ENCODE measurements at regions not wholly inside any gene's neighbourhood (a gene's known extent, or its start where the extent isn't known, plus 50 kb on each side); places are given as distances from the start of the nearest gene placed in this dataset.
"Not testable (repeated sequence)": the region's sequence is repeated elsewhere in the genome, so short reads cannot be mapped to it uniquely, and the experiment has no call there.

DNA sequence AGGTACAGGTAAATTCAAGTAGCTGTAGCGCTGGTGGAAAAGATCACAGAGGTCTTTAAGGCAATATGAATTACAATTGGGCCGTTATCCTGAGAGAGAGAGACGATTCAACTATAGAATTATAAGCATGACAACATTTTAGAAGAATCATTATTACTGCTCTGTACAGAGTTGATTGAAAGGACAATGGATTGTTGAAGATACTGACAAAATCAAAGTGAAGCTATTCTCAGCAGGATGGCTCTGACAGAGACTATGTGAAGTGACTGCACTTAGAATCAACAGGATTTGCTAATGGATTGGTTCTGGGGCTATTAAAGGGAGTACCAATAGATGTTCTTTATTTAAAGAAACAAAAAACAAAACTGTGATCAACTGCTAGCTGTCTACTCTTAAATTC, 634.8 kb upstream of the GRM3 start:
- DNase-seq, result no peak

DNA sequence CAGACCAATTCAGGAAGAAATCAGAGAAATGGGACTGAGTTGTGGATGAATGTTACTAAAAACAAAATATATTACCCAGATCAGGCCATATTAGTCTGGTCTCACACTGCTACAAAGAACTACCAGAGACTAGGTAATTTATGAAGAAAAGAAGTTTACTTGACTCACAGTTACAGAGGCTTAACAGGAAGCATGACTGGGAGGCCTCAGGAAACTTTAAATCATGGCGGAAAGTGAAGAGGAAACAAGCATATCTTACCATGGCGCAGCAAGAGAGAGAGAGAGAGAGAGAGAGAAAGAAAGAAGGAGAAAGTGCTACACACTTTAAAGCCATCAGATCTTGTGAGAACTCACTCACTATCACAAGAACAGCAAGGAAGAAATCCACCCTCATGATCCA, 636.8 kb upstream of the GRM3 start:
- no peak for DNase-seq

- no peak for DNase-seq
Measured at GRCh38 chr7:86002858-86003257, 640.9 kb upstream of the GRM3 start.

GRCh38 chr7:85997515-85997914, 646.2 kb upstream of the GRM3 start:
- no peak for DNase-seq

DNA sequence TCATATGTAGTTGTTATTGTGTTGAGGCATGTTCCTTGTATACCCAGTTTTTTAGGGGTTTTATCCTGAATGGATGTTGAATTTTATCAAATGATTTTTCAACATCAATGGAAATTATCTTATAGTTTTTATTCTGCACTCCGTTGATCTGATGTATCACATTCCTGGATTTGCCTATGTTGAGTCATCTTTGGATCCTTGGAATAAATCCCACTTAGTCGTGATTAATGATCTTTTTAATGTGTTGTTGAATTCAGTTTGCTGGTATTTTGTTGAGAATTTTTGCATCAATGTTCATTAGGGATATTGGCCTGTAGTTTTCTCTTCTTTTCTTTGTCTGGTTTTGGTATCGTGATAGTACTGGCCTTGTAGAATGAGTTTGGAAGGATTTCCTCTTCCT, 648.6 kb upstream of the GRM3 start:
- no peak for DNase-seq

DNA sequence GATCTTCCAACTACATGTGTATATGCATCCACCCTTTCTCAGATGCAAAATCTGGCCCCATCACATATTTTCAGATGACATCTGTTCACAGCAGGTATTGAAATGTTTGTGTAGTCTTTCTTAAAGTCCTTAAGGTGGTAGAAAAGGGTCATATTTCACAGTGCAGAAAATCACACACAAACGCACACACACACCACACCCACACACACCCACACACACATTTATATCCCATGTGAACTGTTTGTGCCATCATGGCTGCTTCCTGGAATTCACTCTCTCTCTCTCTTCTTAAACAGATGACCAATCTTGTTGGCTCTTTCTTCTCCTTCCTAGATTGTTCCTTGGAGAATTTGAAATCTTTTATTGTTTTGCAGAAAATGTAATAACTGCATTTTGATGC, 663.0 kb upstream of the GRM3 start:
- no peak for DNase-seq

- no peak for DNase-seq
Measured at GRCh38 chr7:85974176-85974575, 669.5 kb upstream of the GRM3 start.

DNA sequence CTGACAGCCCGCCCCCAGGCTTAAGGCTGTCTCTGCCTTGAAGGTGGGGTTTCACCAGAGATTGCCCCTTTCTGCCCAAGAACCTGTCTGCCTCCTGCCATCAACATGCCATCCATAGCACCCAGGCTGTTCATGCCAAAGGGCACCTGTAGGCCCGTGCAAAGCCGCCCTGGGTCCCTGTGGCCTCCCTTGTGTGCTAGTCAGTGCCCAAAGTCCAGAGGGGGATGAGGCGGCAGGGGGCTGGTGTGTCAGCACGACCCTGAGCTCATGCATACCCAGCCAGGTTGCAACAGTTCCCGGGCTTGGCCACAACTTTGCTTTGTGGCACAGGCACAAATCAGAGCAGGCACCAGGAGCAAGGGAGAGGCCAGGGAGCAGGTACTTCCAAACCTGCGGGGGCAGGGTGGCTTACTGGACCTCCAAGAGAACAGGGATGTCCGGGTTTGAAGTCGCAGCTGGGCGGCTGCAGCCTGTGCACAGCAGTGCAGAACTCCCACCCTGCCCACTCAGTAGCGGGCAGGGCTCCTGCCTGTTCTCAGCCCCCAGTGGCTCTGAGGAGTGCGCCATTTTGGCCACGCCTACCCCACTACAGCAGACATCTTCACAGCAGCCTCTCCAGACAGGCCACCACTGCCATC, 671.1 kb upstream of the GRM3 start:
- DNase-seq, result no peak

DNA sequence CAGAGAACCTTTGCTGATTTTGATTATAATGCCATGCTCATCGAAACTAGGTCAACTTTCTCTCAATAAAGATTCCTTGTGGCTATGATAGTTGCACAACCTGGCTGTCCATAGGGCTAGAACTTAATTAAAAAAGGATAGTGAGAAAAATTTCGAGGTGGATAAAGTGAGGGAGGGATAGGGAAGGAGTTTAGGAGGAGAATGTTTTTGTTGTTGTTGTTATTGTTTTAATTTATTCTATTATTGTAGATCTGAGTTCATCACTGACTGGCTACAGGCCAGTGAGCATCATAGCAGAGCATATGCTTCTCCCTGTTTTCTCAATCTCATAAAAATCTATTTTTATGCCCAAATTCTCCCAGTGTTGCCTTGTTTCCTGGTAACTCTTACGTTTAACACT, 688.7 kb upstream of the GRM3 start:
- no peak for DNase-seq

GRCh38 chr7:85950871-85951270, 692.8 kb upstream of the GRM3 start:
- no peak for DNase-seq

GRCh38 chr7:85950418-85950817, 693.3 kb upstream of the GRM3 start:
- DNase-seq, result no peak

DNA sequence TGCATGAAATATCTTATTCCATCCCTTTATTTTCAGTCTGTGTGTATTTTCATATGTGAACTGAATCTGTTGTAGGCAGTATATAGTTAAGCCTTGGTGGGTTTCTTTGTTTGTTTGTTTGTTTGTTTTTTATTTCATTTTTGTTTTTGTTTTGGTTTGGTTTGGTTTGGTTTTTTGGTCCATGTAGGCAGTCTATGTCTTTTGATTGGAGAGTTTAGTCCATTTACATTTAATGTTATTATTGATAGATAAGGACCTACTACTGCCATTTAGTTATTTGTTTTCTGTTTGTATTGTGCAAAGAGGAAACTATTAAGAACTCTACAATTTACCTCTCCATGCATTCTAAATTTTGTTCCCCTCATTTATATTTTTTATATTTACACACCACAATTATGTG, 695.9 kb upstream of the GRM3 start:
- no peak for DNase-seq

GRCh38 chr7:85940798-85941197, 702.9 kb upstream of the GRM3 start:
- DNase-seq, result no peak

- DNase-seq, result no peak
Measured at GRCh38 chr7:85931919-85932318, 711.8 kb upstream of the GRM3 start.

DNA sequence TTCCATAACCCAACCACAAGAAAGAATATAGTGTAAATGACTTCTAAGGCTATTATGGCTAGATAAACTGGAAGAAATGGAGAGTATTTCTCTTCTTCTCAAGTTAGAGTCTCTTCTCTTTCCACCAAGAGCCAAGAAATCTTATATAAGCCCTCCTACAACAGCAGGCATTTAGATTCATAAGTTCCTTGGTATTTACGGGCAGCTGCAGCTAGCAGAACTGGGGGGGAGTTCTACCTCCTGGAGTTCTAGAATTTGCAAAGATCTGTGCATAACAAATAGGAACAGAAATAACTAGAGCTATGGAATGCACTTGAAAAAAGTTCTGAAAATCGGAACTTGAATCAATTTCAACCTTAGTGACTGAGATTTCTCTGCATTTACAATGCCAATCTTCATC, 715.2 kb upstream of the GRM3 start:
- DNase-seq, result no peak

DNA sequence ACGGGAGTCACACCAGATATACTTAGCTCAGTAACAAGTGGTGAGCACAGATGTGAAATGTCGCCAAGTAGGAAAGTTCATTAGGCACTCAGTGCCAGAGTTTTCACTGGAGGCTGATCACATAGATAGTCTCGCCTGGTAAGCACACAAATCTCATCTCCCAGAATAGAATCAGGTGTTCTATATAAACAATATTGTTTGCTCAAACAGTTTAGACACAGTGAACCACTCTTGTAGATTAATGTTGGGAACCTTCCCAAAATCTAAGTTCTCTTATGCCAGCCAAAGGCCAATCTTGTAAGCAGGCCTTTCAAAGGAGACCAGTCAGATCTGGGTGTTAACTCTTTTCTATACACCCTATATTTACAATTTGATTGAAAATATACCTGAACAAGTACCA, 716.5 kb upstream of the GRM3 start:
- no peak for DNase-seq

GRCh38 chr7:85924062-85924461, 719.6 kb upstream of the GRM3 start:
- DNase-seq, result peak; percentile 0

GRCh38 chr7:85916016-85916415, 727.7 kb upstream of the GRM3 start:
- DNase-seq, result no peak

- no peak for DNase-seq
Measured at GRCh38 chr7:85914437-85914836, 727.6 kb upstream of the SEMA3D start.

DNA sequence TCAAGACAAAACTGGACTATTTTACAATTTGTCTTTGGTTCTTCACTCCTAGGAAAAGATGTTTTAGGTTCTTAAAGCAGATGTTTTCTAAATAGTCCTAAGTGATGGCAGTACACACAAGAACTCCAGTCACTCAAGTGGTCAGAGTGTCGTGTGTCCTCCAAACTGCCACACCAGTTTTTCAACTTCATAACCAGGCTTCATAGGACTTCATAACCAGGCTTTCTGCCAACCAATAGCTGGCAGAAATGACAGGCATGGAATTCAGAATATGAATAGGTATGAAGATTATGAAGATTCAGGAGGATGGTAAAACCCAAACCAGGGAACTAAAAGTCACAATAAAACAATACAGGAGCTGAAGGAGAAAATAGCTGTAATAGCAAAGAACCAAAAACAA, 721.2 kb upstream of the SEMA3D start:
- no peak for DNase-seq

DNA sequence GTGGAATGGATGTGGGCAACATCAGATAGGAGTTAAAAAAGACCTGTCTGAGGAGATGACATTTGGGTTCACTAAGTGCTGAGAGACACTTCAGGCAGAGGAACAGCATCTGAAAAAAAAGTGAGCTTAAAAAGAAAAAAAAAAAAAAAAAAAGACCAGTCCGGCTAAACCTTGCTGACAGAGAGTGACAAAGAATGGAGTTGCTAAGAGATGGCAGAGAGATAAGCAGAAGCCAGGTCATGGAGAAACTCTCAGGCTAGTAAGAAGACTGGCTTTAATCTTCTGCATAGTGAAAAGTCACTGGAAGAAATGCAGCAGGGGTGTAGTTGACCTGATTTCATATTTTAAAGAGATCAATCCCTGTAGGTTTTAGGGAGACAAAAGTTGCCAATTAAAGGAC, 711.1 kb upstream of the SEMA3D start:
- DNase-seq, result no peak

- DNase-seq, result no peak
Measured at GRCh38 chr7:85896531-85896930, 709.7 kb upstream of the SEMA3D start.

DNA sequence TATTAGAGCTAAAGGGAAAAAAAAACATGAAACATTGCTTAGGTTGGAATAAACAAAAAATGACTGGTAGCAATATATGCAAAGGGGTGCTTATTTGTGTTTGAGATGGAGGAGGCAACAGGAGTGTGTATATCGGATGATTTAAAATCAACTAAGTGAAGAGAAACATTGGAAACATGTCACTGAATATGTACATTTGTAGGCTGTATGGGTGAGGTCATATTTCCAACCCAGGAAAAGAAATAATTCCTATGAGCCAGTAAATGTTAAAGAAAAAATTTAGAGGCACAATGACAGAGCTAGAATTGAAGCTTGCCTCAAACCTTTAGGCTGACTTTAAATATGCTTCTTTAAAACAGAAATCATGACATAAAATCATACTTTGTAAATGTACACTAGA, 709.0 kb upstream of the SEMA3D start:
- no peak for DNase-seq

GRCh38 chr7:85891900-85892299, 705.0 kb upstream of the SEMA3D start:
- DNase-seq, result not testable (repeated sequence)

GRCh38 chr7:85890244-85890811, 703.5 kb upstream of the SEMA3D start:
- peak; percentile 45 for DNase-seq
